HepG2 (cell line): ENCODE measurements at regions not wholly inside any gene's neighbourhood (a gene's known extent, or its start where the extent isn't known, plus 50 kb on each side); places are given as distances from the start of the nearest gene placed in this dataset.

Source experiments
- ATAC-seq: fragments of 200-7000 bp; cut with Tn5 transposase; 3 replicates; pipeline ENCODE4 v1.9.1; 2020; ENCODE audit warnings: mild to moderate bottlenecking, moderate library complexity
- BruUV-seq: library from RNA; stranded (reverse); fragments of 400-500 nt; replicated peaks from 2 replicates; lab custom pipeline; 2021; lab: Mats Ljungman, UMichigan
- CTCF ChIA-PET: fragments of 300-600 bp; formaldehyde crosslinking; extraction: SDS; loops from one replicate; lab custom pipeline; 2021; ENCODE audit warnings: low total read pairs, inconsistent platforms, low intra/inter-chr PET ratio; lab: Yijun Ruan, JAX
- POLR2A ChIA-PET: fragments of 350-600 bp; sonication (Branson Sonifier 250); formaldehyde crosslinking; loops from one replicate; lab custom pipeline; 2020; ENCODE audit warnings: antibody characterized with exemption, inconsistent platforms; lab: Yijun Ruan, JAX
- DNase-seq: peaks from one replicate; pipeline ENCODE4 v3.0.0-alpha.2; 2015; ENCODE audit warnings: low spot score
- FAIRE-seq: peaks from 3 replicates; lab custom pipeline; 2011; peaks lifted over from hg19 to GRCh38; lab: Jason Lieb, UNC
- H2AFZ ChIP-seq: one replicate; pipeline ENCODE4 v1.6.1; 2011; ENCODE audit warnings: low read length, inconsistent platforms
- H3K27ac ChIP-seq: fragments of 300-600 bp; 3 replicates; pipeline ENCODE4 v1.8.0; 2011; ENCODE audit warnings: mixed run types, mild to moderate bottlenecking, mixed read lengths, low read length, inconsistent platforms; ENCODE audit not compliant: insufficient read depth; ENCODE audit errors: extremely low read length
- H3K27me3 ChIP-seq, 2 experiments: fragments of 200-600 bp in 1 of 2; 2 replicates in 1 of 2; 3 replicates in 1 of 2; pipeline versions ENCODE4 v1.6.0 to v1.8.0; 2011; ENCODE audit warnings: low read length in 2 of 2, mild to moderate bottlenecking in 2 of 2, moderate library complexity in 2 of 2, inconsistent platforms in 1 of 2; ENCODE audit not compliant: insufficient read depth in 2 of 2, control insufficient read depth in 1 of 2
- H3K36me3 ChIP-seq, 2 experiments: fragments of 200-600 bp in 1 of 2; replicated peaks in 1 of 2; 2 replicates in 1 of 2; 3 replicates in 1 of 2; pipeline versions ENCODE4 v1.5.1 to v1.8.0; 2011; ENCODE audit warnings: low read length in 2 of 2, inconsistent platforms in 1 of 2; ENCODE audit not compliant: insufficient read depth in 2 of 2, control insufficient read depth in 1 of 2
- H3K4me1 ChIP-seq: 2 replicates; pipeline ENCODE4 v1.5.1; 2012; ENCODE audit warnings: low read length, inconsistent platforms; ENCODE audit not compliant: insufficient read depth
- H3K4me2 ChIP-seq: 2 replicates; pipeline ENCODE4 v1.6.0; 2011; ENCODE audit warnings: low read depth, low read length, inconsistent platforms
- H3K4me3 ChIP-seq, 3 experiments: fragments of 200-600 bp in 1 of 3; sonication (generic), shearing (Covaris generic) in 1 of 3; replicated peaks in 1 of 3; 2 replicates each; pipeline ENCODE4 v1.5.1; 2011 to 2016; ENCODE audit warnings: low read length in 3 of 3, inconsistent platforms in 2 of 3, low read depth in 2 of 3, mild to moderate bottlenecking in 2 of 3, control low read depth in 1 of 3, mixed read lengths in 1 of 3; ENCODE audit not compliant: insufficient read depth in 1 of 3
- H3K79me2 ChIP-seq: one replicate; pipeline ENCODE4 v1.6.1; 2011; ENCODE audit warnings: low read length, inconsistent platforms; ENCODE audit not compliant: insufficient read depth
- H3K9ac ChIP-seq: 2 replicates; pipeline ENCODE4 v1.6.0; 2011; ENCODE audit warnings: mild to moderate bottlenecking, low read depth, low read length, inconsistent platforms; ENCODE audit not compliant: insufficient read depth
- H3K9me3 ChIP-seq: 2 replicates; pipeline ENCODE4 v1.5.1; 2012; ENCODE audit warnings: mild to moderate bottlenecking, low read length
- H4K20me1 ChIP-seq: 2 replicates; pipeline ENCODE4 v1.6.0; 2011; ENCODE audit warnings: inconsistent platforms, mild to moderate bottlenecking, low read length, moderate library complexity; ENCODE audit not compliant: insufficient read depth
- CEBPG ChIP-seq: IDR thresholded peaks from 2 replicates; pipeline ENCODE4 v1.6.1; 2016
- DDIT3 ChIP-seq: sonication (generic); formaldehyde crosslinking; IDR thresholded peaks from 2 replicates; pipeline ENCODE4 v1.4.0; 2020; ENCODE audit warnings: mild to moderate bottlenecking, missing genetic modification reagents
- GATA4 ChIP-seq: sonication (generic); IDR thresholded peaks from 2 replicates; pipeline ENCODE4 v1.6.1; 2016; ENCODE audit warnings: antibody characterized with exemption, low read depth, borderline replicate concordance
- GMEB2 ChIP-seq: IDR thresholded peaks from 2 replicates; pipeline ENCODE4 v1.6.1; 2016; ENCODE audit warnings: missing biosample characterization, missing genetic modification reagents, low read depth
- HOXA3 ChIP-seq: sonication (generic); formaldehyde crosslinking; IDR thresholded peaks from 2 replicates; pipeline ENCODE4 v1.5.0; 2020; ENCODE audit warnings: missing genetic modification reagents
- MIXL1 ChIP-seq: IDR thresholded peaks from 2 replicates; pipeline ENCODE4 v1.6.1; 2016
- SRF ChIP-seq: IDR thresholded peaks from 2 replicates; pipeline ENCODE4 v1.6.1; 2011; ENCODE audit warnings: mild to moderate bottlenecking, low read depth, low read length, moderate library complexity
- TARDBP ChIP-seq: sonication (generic); formaldehyde crosslinking; IDR thresholded peaks from 2 replicates; pipeline ENCODE4 v1.8.0; 2022; ENCODE audit warnings: mild to moderate bottlenecking, missing genetic modification reagents
- ZNF138 ChIP-seq: sonication (generic); formaldehyde crosslinking; IDR thresholded peaks from 2 replicates; pipeline ENCODE4 v1.5.0; 2020; ENCODE audit warnings: mild to moderate bottlenecking, low read depth, missing genetic modification reagents
- ZNF280D ChIP-seq: sonication (generic); formaldehyde crosslinking; IDR thresholded peaks from 2 replicates; pipeline ENCODE4 v1.5.1; 2020; ENCODE audit warnings: mild to moderate bottlenecking, missing genetic modification reagents
- ZNF431 ChIP-seq: sonication (generic); formaldehyde crosslinking; IDR thresholded peaks from 2 replicates; pipeline ENCODE4 v1.9.0; 2022; ENCODE audit warnings: missing genetic modification reagents, low read depth, mild to moderate bottlenecking, borderline replicate concordance
- ZNF607 ChIP-seq: sonication (generic); formaldehyde crosslinking; IDR thresholded peaks from 2 replicates; pipeline ENCODE4 v1.5.1; 2020; ENCODE audit warnings: missing genetic modification reagents, mild to moderate bottlenecking, borderline replicate concordance
- whole genome bisulfite sequencing: methylation state at CpG from one replicate; pipeline ENCODE4 v1.1.6; 2017; ENCODE audit warnings: low lambda C conversion rate; 5-methylcytosine and 5-hydroxymethylcytosine counted together
- in situ Hi-C: cut with HindIII; loops from 2 replicates; pipeline ENCODE4 v1.10.0; 2017; ENCODE audit warnings: low pct_unique_long_range_greater_than_20kb; ENCODE audit not compliant: extremely low pct_ligation_motif_present
- intact Hi-C: fragments of 100-400 bp; cut with micrococcal nuclease; formaldehyde crosslinking; loops from one replicate; pipeline ENCODE4 v1.10.0; 2022; ENCODE audit not compliant: unreplicated experiment

GRCh38 chr4:111530446-111530845 lies 614.8 kb upstream of the FAM241A start:
- CTCF ChIA-PET: no interaction called here

More at GRCh38 chr4:111530446-111530845, 614.8 kb upstream of the FAM241A start:
- Histone ChIP-seq H3K36me3 (no peaks in the 10 kb centered on the region), H3K9ac (no peak overlapping the region), H3K4me2 (no peak overlapping the region), H4K20me1 (no peaks in the 10 kb centered on the region), H3K9me3 (no peaks in the 10 kb centered on the region), H3K4me1 (no peaks in the 10 kb centered on the region), H3K79me2 (no peaks in the 10 kb centered on the region), H2AFZ (no peak overlapping the region), H3K27me3 (no peaks in the 10 kb centered on the region), H3K27ac (no peak overlapping the region), H3K4me3 (no peak overlapping the region)
- in situ Hi-C loops: no loop called here
- ATAC-seq (no peak), FAIRE-seq (no peak), DNase-seq (no peak)
- intact Hi-C loops: no loop called here
- 0% methylated on average over 2 of the region's 2 CpGs for WGBS
- no TSS peak for BruUV-seq
- POLR2A ChIA-PET: no interaction called here
- no peak for TF ChIP-seq CEBPG
- no peak for TF ChIP-seq HOXA3 (CRISPR knock-in tag)
- TF ChIP-seq GATA4: no peak
- TF ChIP-seq ZNF431 (CRISPR knock-in tag): no peak
- TF ChIP-seq ZNF607 (CRISPR knock-in tag): no peak
- no peak for TF ChIP-seq ZNF280D (CRISPR knock-in tag)
- TF ChIP-seq DDIT3 (CRISPR knock-in tag): no peak
- no peak for TF ChIP-seq SRF
- TF ChIP-seq TARDBP (CRISPR knock-in tag): no peak
- no peak for TF ChIP-seq MIXL1
- TF ChIP-seq GMEB2 (CRISPR knock-in tag): no peak
- TF ChIP-seq ZNF138 (CRISPR knock-in tag): no peak
